Adrenal gland (tissue), 5 donors: ENCODE measurements at regions not wholly inside any gene's neighbourhood (a gene's known extent, or its start where the extent isn't known, plus 50 kb on each side); places are given as distances from the start of the nearest gene placed in this dataset.

Source experiments
- POLR2A ChIP-seq, 2 donors: fragments of 450-650 bp; IDR thresholded peaks; one replicate each; pipeline ENCODE4 v1.6.1; 2017; ENCODE audit warnings: antibody characterized with exemption in 2 of 2, mild to moderate bottlenecking in 2 of 2, moderate library complexity in 1 of 2
- TF ChIP-seq, protein P1 (sequence below), 6 experiments: fragments of 450-650 bp in 4 of 6; fragments of 200-600 bp in 2 of 6; sonication (generic) in 1 of 6; IDR thresholded peaks; 1 replicate in 5 of 6; 2 replicates in 1 of 6; pipeline versions ENCODE4 v1.5.1 to v1.8.0; 2016 to 2021; ENCODE audit warnings: antibody characterized with exemption in 6 of 6, mild to moderate bottlenecking in 2 of 6, moderate library complexity in 1 of 6
- donor health status: DM: no; HTN: no; CAD: no.

DNA sequence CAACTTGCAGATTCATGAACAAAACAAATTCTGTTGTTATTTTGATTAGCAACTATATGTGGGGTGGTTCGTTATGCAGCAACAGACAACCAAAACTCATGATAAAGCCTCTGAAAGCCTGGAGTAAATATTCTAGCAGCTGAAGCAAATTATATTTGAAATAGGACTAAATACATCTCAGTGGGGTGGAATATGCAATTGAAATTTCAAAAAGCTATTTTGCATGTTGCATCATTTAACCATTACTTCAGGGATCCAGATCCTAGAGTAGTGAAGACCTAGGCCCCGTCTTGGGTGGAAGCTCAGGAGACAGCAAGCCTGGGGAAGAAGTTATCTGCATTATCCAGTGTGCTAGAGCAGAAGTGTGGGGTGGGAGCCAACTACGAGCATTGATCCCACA, 114.7 kb downstream of the PPM1A start:
- TF ChIP-seq, protein P1, sequence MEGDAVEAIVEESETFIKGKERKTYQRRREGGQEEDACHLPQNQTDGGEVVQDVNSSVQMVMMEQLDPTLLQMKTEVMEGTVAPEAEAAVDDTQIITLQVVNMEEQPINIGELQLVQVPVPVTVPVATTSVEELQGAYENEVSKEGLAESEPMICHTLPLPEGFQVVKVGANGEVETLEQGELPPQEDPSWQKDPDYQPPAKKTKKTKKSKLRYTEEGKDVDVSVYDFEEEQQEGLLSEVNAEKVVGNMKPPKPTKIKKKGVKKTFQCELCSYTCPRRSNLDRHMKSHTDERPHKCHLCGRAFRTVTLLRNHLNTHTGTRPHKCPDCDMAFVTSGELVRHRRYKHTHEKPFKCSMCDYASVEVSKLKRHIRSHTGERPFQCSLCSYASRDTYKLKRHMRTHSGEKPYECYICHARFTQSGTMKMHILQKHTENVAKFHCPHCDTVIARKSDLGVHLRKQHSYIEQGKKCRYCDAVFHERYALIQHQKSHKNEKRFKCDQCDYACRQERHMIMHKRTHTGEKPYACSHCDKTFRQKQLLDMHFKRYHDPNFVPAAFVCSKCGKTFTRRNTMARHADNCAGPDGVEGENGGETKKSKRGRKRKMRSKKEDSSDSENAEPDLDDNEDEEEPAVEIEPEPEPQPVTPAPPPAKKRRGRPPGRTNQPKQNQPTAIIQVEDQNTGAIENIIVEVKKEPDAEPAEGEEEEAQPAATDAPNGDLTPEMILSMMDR (IDR thresholded peaks at IDR 0.05), result no peak
- no peak for TF ChIP-seq POLR2A (IDR thresholded peaks at IDR 0.05)
